Aorta (tissue), 5 donors: ENCODE measurements at regions not wholly inside any gene's neighbourhood (a gene's known extent, or its start where the extent isn't known, plus 50 kb on each side); places are given as distances from the start of the nearest gene placed in this dataset.

ENCODE experiments used
- ATAC-seq: fragments of 200-7000 bp; cut with Tn5 transposase; one replicate; pipeline ENCODE4 v1.9.1; 2022; ENCODE audit warnings: moderate library complexity; ENCODE audit not compliant: low FRiP score
- DNase-seq, 2 donors: peaks; one replicate each; pipeline ENCODE4 v3.0.0-alpha.2; 2020
- H3K27ac ChIP-seq, 2 donors: one replicate each; pipeline ENCODE4 v1.5.1; 2013; ENCODE audit warnings: low read length in 2 of 2, mild to moderate bottlenecking in 2 of 2, moderate library complexity in 2 of 2, control low read depth in 1 of 2, inconsistent platforms in 1 of 2, low read depth in 1 of 2
- H3K27me3 ChIP-seq, 2 donors: one replicate each; pipeline ENCODE4 v1.6.1; 2013; ENCODE audit warnings: control low read depth in 1 of 2, low read length in 1 of 2, mild to moderate bottlenecking in 1 of 2, moderate library complexity in 1 of 2; ENCODE audit not compliant: insufficient read depth in 2 of 2, control insufficient read depth in 1 of 2
- H3K36me3 ChIP-seq, 2 donors: one replicate each; pipeline ENCODE4 v1.6.1; 2013; ENCODE audit warnings: control low read depth in 1 of 2, low read length in 1 of 2, mild to moderate bottlenecking in 1 of 2; ENCODE audit not compliant: insufficient read depth in 2 of 2, control insufficient read depth in 1 of 2
- H3K4me1 ChIP-seq, 2 donors: one replicate each; pipeline ENCODE4 v1.6.1; 2013; ENCODE audit warnings: low read length in 2 of 2, control low read depth in 1 of 2, mild to moderate bottlenecking in 1 of 2, moderate library complexity in 1 of 2; ENCODE audit not compliant: insufficient read depth in 2 of 2, control insufficient read depth in 1 of 2
- H3K4me3 ChIP-seq, 2 donors: one replicate each; pipeline ENCODE4 v1.5.1; 2013; ENCODE audit warnings: low read length in 2 of 2, control low read depth in 1 of 2, mild to moderate bottlenecking in 1 of 2
- H3K9me3 ChIP-seq: one replicate; pipeline ENCODE4 v1.6.1; 2013; ENCODE audit warnings: mild to moderate bottlenecking, low read length; ENCODE audit not compliant: control insufficient read depth
- WGBS, 2 donors: extraction: QIAGEN DNeasy Blood & Tissue Kit; methylation state at CpG; one replicate each; pipeline ENCODE4 v1.1.7; 2013; 5-methylcytosine and 5-hydroxymethylcytosine counted together
- intact Hi-C, 2 donors: fragments of 100-400 bp; cut with DNase I; formaldehyde crosslinking; loops; one replicate each; pipeline versions ENCODE4 v1.14.2 to v1.15.0; 2022
- donor health status: healthy with polysubstance abuse.
- donor health status: Bipolar disorder and iron deficiency.
- donor health status: DM: no; HTN: no; CAD: no.
- donor health status: DM: no; HTN: no; CAD: no.
- donor health status: DM: yes; HTN: yes; CAD: no.

DNA sequence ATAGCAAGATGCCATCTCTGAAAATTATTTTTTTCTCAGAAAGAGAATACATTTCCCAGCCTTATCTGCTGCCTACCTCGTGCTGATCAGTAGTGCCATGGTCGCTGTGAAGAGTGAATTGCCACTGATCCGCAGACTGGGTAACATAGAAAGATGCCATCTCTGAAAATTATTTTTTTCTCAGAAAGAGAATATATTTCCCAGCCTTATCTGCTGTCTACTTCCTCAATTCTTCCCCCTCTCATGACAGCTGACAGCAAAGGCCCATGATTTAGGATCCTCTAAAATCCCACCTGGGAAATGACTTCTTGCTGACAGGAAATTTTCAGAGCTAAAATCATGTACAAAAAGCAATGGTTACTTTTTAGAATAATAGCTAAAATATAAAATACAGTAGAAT, 92.5 kb upstream of the AHR start:
- ATAC-seq, result no peak
- no peak overlapping the region for H3K4me3 ChIP-seq
- H3K4me1 ChIP-seq, result no peaks in the 10 kb centered on the region
- DNase-seq, result no peak
- intact Hi-C loops, result no loop called here
- H3K36me3 ChIP-seq, result no peaks in the 10 kb centered on the region
- H3K27ac ChIP-seq, result no peak overlapping the region
- H3K27me3 ChIP-seq, result no peaks in the 10 kb centered on the region
- 96% methylated on average over 3 of the region's 3 CpGs for WGBS, 2 donors
- no peaks in the 10 kb centered on the region for H3K9me3 ChIP-seq

DNA sequence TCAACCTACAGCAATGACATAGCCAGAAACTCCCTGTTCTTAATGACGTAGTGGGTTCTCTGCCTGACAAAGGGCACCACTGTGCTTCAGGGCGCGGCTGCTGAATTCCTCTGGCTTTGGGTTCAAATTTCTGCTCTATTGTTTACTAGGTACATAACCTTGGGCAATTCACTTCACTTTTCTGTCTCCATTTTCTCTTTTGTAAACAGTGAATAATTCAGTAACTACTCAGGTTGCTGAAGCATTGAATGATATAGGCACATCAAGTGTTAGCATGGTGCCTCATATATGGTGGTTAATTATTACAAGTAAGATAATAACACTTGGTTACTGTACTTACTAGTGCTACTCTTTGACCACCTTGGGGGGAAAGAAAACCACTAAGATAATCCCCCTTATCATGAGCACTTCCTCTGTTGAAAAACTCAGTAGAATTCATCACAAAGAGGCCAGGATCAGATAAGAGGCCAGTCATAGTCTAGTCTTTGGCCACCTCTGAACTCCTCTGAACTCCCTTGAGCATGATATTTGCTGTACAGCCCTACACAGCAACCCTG, 92.0 kb upstream of the AHR start:
- Histone ChIP-seq H3K9me3 (no peaks in the 10 kb centered on the region), H3K36me3 (no peaks in the 10 kb centered on the region), H3K27me3 (no peaks in the 10 kb centered on the region), H3K27ac (no peak overlapping the region), H3K4me3 (no peak overlapping the region), H3K4me1 (no peaks in the 10 kb centered on the region)
- intact Hi-C loops, result no loop called here
- WGBS, 2 donors, result 96 to 97% methylated on average over 3 of the region's 3 CpGs
- DNase-seq (no peak), ATAC-seq (no peak)

DNA sequence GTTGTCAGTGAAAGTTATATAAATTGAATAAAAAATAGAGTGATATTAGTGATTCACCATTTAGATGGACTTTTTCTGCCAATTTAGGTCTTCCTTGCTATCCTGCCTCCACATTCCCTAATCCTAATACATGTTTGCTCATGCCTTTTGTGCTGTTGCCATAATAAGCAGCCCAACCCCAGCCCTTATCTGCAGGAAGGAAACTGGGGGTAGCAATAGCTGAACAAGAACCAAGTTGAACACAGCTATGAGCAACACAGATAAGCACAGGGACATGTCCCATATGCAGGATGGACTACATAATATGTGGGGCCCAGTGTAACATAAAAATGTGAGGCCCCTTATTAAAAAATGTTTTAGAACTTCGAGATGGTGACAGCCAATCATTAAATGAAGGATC, 91.2 kb upstream of the AHR start:
- no peak overlapping the region for H3K4me3 ChIP-seq
- no peak overlapping the region for H3K27ac ChIP-seq
- no peaks in the 10 kb centered on the region for H3K36me3 ChIP-seq
- DNase-seq (no peak), ATAC-seq (no peak)
- H3K4me1 ChIP-seq, result no peaks in the 10 kb centered on the region
- no peaks in the 10 kb centered on the region for H3K9me3 ChIP-seq
- H3K27me3 ChIP-seq, result no peaks in the 10 kb centered on the region
- 66 to 78% methylated on average over 1 of the region's 1 CpG for WGBS, 2 donors
- intact Hi-C loops, result no loop called here

DNA sequence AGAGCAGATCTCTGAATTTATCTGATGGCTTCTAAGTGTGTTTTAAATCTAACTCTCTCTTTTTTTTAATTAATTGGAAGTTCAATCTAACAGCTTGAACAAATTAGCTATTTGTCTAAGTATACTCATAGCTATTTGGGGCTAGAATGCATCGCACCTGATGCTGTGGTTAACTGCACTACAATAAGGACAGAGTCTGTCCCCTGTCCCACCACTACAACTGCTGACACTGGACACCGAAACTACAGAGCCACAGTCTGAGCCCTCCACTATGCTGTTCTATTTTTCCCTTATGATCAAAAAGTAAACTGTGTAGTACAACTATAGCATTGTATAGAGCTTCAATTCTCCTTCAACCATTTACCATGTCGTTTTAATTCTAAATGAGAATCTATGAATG, 89.4 kb upstream of the AHR start:
- no peaks in the 10 kb centered on the region for H3K27me3 ChIP-seq
- no peak for DNase-seq
- no peak overlapping the region for H3K27ac ChIP-seq
- H3K9me3 ChIP-seq, result no peaks in the 10 kb centered on the region
- H3K36me3 ChIP-seq, result no peaks in the 10 kb centered on the region
- no peak for ATAC-seq
- 62 to 77% methylated on average over 3 of the region's 3 CpGs for WGBS, 2 donors
- H3K4me1 ChIP-seq, result no peaks in the 10 kb centered on the region
- intact Hi-C loops, result no loop called here
- H3K4me3 ChIP-seq, result no peak overlapping the region

DNA sequence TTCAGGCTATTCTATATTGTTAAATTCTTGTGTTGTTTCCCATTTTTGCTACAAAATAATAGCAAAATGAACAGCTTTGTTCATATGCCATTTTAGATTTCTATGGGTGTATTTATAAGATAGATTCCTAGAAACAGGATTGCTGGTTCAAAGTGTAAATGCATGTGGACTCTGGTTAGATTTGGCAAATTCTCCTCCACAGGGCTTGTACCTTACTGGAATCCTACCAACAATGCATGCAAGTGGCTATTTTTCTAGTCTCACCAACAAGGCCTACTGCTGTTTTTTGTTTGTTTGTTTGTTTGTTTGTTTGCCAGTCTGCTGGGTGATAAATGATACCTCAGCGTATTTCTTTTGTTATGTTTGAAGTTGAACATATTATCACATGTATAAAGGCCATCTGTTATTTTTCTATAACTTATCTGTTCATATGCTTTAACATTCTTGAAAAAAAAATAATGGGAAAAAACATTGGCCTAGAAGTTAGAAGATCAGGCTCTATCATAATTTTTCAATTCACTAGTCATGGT, 87.1 kb upstream of the AHR start:
- Histone ChIP-seq H3K36me3 (no peaks in the 10 kb centered on the region), H3K4me1 (no peaks in the 10 kb centered on the region), H3K27me3 (no peaks in the 10 kb centered on the region), H3K27ac (no peak overlapping the region), H3K9me3 (no peaks in the 10 kb centered on the region), H3K4me3 (no peak overlapping the region)
- ATAC-seq, result no peak
- intact Hi-C loops, result no loop called here
- no peak for DNase-seq
- 98 to 100% methylated on average over 1 of the region's 1 CpG for WGBS, 2 donors

DNA sequence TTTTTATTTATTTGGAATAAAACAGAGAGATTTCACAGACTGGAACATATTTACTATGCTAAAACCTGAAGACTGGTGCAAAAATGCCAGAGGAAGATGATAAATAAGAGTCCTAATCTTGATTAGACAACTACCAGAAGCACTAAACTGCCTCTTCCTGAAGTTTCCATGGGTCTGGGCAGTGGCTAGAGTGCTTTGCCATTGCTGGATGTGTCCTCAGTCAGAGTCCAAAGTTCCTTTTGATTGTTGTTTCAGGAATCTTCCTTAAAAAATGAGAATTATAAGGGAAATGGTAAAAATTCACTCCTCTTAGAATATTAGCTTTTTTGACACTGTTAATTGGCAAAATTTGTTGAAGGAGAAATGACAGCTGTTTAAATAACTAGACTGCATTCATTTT, 86.3 kb upstream of the AHR start:
- intact Hi-C loops, result no loop called here
- Histone ChIP-seq H3K9me3 (no peaks in the 10 kb centered on the region), H3K4me3 (no peak overlapping the region), H3K27ac (no peak overlapping the region), H3K27me3 (no peaks in the 10 kb centered on the region), H3K4me1 (no peaks in the 10 kb centered on the region), H3K36me3 (no peaks in the 10 kb centered on the region)
- ATAC-seq (no peak), DNase-seq (no peak)

DNA sequence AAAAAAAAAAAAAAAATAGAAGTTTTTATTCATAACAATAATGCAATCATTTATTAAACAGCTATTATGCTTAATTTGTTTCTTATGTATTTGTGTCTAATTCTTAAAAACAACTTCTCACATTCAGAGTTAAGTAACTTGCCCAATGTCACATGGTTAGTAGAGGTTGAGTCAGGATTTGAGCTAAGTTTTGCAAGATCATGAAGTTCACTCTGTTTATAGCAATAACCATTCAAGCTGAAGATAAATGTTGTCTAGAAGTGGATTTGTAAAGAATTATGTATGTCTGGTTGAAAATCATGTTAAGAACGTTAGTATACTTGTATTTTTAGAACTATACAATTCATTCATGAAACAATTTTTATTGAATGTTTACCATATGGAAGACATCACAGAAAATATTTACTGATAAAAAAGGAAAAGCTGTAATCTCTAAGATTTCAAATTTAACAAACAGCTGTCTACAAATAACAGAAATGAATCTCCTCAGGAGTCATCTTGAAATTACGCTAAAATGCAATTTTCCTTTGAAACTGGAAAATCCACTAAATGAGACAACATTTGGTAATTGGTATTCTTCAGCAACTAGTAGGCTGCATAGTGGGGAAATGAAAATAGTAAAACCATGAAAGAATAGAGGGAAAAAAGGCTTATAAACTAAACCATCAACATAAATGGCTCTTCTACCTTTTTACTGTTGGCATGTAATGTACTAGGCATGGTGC, 70.5 kb upstream of the AHR start:
- H3K4me3 ChIP-seq, result no peak overlapping the region
- ATAC-seq (no peak), DNase-seq (no peak)
- H3K4me1 ChIP-seq, result peaks cover 3 to 7% of the 10 kb centered on the region in 2 donors
- no peaks in the 10 kb centered on the region for H3K27me3 ChIP-seq
- H3K36me3 ChIP-seq, result no peaks in the 10 kb centered on the region
- WGBS, 2 donors, result 92 to 93% methylated on average over 2 of the region's 2 CpGs
- no peaks in the 10 kb centered on the region for H3K9me3 ChIP-seq
- no peak overlapping the region for H3K27ac ChIP-seq
- intact Hi-C loops, result no loop called here

DNA sequence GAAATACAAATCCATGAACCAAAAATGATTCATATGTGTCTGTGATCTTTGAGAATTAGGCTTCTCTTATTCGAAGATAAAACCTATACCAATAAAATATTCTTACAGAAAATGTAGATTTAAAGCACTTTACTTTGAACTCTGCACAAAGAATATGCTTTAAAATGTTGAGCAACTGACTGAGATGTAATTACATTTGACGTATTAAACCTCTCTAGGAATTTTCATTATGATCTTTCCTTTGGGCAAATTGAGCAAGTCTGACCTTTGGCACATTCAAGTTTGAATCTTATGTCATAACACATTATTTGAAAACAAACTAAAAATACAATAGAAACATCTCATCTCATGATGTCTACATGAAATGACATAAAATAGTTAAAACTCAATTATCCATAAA, 69.2 kb upstream of the AHR start:
- no peaks in the 10 kb centered on the region for H3K36me3 ChIP-seq
- H3K27ac ChIP-seq, result no peak overlapping the region
- peaks cover 5 to 7% of the 10 kb centered on the region in 2 donors for H3K4me1 ChIP-seq
- H3K27me3 ChIP-seq, result no peaks in the 10 kb centered on the region
- H3K4me3 ChIP-seq, result no peak overlapping the region
- intact Hi-C loops, result no loop called here
- DNase-seq (no peak), ATAC-seq (no peak)
- no peaks in the 10 kb centered on the region for H3K9me3 ChIP-seq
- WGBS, 2 donors, result 94 to 96% methylated on average over 2 of the region's 2 CpGs

DNA sequence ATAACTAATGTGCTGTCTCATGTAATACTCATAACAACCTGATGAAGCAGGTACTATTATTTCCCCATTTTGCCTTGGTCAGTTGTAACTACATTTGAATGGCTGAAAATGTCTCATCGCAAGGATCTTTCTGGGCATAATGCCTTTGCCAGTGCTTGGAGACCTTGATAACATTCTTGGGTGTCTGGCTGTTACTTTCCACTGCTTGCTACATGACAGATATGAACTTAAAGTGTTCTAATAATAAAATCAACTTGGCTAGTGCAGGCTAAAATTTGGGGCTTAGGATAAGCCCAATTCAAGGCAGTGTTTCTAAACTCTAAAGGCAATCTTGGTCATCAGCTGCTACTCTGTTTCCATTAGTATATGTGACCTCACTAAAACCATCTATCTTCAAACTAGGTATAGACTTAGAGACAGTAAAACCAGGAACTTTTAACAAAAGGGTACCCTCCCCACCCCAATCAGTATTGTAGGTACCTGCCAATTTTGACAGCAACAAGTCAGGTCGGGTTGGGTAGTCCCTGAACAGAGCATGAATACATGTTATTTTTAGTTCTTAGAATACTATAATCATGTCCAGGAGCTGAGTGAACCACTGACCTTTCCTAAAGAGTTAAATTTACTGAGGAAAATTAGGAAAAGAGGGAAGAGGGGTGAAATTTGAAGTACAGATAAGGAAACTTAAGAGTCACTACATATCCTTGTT, 68.2 kb upstream of the AHR start:
- Histone ChIP-seq H3K27ac (peak overlapping the region in 1 of 2 donors; percentile 57), H3K4me3 (no peak overlapping the region), H3K9me3 (no peaks in the 10 kb centered on the region), H3K4me1 (peaks cover 5 to 11% of the 10 kb centered on the region in 2 donors), H3K36me3 (no peaks in the 10 kb centered on the region), H3K27me3 (no peaks in the 10 kb centered on the region)
- intact Hi-C loops, result loop anchor here (5.0 kb wide), 1 partner anchor 47 kb away; no protein-coding TSS in a partner anchor
- DNase-seq (no peak), ATAC-seq (no peak)
- WGBS, 2 donors, result 8% methylated on average over 2 of the region's 2 CpGs
